Epithelial cell of esophagus (primary cell): ENCODE measurements at regions not wholly inside any gene's neighbourhood (a gene's known extent, or its start where the extent isn't known, plus 50 kb on each side); places are given as distances from the start of the nearest gene placed in this dataset.
"Not testable (repeated sequence)": the region's sequence is repeated elsewhere in the genome, so short reads cannot be mapped to it uniquely, and the experiment has no call there.

Experiments
- DNase-seq: peaks from one replicate; pipeline ENCODE4 v3.0.0; 2010; ENCODE audit warnings: low read depth
- H3K4me3 ChIP-seq: 2 replicates; pipeline ENCODE4 v1.5.1; 2011; ENCODE audit warnings: mild to moderate bottlenecking, low read length, control low read depth
- TF ChIP-seq, protein P1 (sequence below): IDR thresholded peaks from 2 replicates; pipeline ENCODE4 v1.5.1; 2011; ENCODE audit warnings: low read depth, mild to moderate bottlenecking, low read length, control low read depth, inconsistent platforms; ENCODE audit not compliant: insufficient read depth; ENCODE audit errors: missing control alignments

DNA sequence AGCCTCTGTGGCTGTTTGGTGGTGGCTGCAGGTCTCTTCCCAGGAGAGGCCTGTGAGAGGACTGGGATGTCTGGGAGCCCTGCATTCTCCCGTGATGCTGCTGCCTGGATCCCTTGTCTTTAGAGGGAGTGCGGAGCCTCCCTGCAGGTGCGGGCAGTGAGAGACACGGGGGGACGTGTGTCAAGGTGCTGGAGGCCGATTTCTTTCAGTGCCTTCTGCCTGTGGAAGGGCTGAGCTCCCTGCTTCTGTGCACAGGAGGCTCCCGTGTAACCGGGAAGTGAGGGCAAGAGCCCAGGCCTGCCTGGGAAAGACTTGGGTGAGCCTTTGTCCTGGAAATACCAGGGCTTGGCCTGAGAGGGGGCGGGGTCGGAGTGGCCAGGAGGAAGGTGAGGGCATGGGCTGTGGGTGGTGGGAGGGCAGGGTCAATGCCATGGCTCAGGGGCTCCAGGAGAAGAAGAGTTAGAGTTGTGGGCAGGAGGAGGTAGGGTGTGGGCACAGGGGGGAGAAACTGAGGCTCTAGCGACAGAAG is 372.2 kb downstream of the TMEM121 start:
- H3K4me3 ChIP-seq, result no peak overlapping the region
- no peak for DNase-seq
- TF ChIP-seq, protein P1, sequence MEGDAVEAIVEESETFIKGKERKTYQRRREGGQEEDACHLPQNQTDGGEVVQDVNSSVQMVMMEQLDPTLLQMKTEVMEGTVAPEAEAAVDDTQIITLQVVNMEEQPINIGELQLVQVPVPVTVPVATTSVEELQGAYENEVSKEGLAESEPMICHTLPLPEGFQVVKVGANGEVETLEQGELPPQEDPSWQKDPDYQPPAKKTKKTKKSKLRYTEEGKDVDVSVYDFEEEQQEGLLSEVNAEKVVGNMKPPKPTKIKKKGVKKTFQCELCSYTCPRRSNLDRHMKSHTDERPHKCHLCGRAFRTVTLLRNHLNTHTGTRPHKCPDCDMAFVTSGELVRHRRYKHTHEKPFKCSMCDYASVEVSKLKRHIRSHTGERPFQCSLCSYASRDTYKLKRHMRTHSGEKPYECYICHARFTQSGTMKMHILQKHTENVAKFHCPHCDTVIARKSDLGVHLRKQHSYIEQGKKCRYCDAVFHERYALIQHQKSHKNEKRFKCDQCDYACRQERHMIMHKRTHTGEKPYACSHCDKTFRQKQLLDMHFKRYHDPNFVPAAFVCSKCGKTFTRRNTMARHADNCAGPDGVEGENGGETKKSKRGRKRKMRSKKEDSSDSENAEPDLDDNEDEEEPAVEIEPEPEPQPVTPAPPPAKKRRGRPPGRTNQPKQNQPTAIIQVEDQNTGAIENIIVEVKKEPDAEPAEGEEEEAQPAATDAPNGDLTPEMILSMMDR, result no peak

DNA sequence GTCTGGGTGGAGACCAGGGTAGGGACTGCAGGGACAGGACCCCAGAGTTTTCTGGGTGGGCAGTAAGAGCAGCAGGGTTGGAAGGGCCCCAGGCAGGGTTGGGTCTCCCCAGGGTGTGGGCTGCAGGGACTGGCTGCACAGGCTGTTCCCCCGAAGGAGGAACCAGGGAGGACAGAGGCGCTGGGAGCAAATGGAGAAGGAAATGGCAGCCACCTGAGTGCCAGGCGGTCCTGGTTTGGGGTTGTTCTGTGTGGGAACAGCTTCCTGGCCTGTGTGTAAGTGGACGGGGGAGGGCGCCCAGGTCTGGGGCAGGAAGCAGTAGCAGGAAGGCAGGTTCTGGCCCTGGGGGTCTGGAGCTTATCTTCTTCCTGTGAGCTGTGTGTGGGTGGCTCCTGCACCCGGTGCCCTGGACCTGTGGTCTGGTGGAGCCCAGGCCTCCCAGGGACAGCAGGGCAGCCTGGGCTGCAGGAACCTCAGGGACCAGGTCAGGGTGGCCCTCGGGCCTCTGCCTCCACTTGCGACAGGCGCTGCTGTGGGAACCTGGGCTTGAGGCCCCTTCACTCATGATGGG is 372.8 kb downstream of the TMEM121 start:
- TF ChIP-seq, protein P1, result no peak
- H3K4me3 ChIP-seq, result no peak overlapping the region
- DNase-seq, result no peak

DNA sequence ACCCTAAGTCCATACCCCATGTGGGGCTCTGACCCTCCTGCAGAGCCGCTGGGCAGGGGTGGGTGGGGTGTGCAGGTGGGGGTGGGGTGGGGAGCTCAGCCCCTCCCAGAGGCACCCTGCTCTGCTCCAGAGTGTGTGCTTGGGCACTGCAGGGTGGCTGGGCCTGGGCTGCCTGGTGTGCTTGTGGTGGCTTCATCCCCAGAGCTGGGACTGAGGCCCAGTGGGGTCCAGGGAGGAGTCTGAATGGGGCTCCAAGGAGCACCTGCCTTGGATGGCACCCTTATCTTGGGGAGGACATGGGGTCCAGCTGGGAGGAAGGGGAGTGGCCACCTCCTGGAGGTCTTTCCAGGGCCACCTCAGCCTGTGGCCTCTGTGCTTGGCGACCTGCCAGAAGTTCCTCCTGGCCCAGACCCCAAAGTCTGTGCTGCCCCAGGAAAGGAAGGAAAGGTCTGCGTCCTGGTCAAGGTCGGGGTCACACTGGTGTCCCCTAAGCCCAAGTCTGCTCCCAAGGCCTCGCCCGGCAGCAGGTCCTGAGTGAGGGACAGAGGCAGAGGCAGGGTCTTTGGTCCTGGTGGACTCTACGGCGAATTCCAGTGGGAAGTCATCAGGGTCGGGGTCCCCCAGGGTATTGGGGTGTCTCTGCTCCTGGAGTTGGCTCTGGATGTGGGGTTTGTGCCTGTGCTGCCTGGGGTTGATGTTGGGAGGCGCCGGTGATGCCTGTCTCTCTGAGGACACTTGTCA is 373.4 kb downstream of the TMEM121 start:
- TF ChIP-seq, protein P1, result no peak
- H3K4me3 ChIP-seq, result no peak overlapping the region
- DNase-seq, result no peak

DNA sequence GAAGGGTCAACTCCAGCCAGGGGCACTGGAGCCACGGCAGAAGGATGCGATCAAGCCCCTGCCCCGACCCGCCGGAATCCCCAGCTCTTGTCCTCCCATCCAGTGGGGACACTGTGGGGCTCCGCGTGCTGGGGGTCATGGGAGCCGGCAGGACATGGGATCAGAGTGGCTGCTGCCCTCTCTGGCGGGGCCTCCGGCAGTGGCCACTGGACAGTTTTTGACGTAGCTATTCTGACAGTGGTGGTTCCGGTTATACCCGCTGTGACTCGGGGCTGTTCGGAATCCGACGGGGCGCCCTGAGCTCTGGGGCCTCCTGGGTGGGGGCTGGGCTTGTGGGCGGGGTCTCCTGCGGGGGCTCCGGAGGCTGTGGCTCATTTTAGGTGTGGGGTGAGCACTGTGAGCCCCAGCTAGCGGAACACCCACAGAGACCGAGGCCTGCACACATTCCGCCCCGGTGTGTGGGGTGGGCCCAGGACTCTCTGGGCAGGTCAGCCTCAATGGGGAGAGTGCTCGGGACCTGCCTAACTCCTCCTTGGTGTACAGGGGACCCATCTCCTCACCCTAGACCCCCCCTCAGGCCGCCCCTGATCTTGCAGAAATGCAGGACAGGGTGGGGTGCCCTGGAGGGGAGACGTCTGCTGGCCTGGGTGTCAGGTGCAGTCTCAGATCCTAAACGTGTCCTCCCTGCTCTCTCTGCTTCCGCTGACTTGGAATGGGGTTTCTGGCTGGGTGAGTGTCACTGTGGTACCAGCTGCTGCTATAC is 374.2 kb downstream of the TMEM121 start:
- no peak overlapping the region for H3K4me3 ChIP-seq
- no peak for DNase-seq
- TF ChIP-seq, protein P1, result no peak

DNA sequence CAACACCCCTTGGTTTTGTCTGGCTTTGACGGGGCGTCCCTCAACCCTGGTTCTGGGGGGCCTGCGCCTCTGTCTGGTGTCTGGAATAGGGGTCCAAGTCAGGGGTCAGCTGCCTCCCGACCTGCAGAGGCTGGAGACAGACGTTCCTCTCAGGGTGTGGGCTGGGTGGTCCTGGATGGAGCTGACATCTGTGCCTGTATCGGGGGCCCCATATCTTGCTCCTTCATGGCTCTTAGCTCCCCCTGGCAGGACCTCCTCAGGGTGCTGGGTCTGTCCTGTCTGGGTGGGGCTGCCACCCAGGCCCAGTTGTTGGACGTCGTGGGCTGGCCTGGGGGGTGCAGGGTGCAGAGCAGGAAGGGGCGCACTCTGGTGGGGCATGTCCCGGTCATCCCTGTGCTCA is 374.8 kb downstream of the TMEM121 start:
- TF ChIP-seq, protein P1, result no peak
- H3K4me3 ChIP-seq, result no peak overlapping the region
- DNase-seq, result no peak

DNA sequence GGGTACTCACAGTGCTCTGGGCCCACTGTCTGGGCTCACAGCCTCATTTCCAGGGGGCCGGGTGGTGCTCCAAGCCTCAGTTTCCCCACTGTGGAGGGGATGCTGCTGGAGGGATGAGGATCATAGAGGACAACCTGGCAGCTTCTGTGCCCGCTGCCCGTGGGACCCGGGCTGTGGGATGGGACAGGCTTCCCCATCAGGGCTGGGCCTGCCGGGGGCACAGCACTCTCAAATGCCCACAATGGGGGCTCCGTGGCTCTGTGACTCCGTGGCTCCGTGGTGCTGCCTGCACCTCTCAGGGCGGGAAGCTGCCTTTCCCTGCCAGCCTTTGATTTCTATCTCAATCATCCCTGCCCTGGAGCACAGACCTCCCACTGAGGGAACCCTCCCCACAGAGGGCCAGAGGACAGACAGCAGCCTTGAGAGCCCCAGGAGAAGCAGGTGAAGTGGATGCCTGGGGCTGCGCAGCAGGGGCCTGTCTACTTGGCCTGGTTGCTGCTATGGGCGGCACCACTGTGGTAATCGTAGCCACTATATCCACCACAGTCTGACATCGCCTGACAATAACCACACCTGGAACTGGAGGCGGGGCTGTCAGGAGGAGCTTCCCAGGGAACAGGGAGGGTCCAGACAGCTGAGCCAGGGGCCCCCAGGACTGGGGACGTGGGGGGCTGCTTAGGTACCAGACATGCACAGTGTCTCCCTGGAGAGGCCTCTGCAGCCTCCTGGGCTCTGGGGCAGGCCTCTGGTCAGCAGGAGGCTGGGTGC is 375.9 kb downstream of the TMEM121 start:
- no peak for DNase-seq
- TF ChIP-seq, protein P1, result no peak
- no peak overlapping the region for H3K4me3 ChIP-seq

DNA sequence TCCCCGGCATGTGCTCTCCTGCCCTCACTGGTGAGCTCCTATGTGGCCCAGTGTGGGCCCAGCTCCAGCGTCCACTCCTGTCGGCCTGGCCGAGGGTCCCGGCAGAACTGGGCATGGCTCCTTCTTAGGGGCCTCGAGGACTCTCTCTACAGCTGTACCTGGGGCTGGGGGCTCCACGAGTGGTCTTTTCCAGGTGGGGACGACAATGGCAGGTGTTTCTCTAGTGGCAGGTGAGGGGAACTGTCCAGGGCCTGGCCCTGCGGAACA is 376.4 kb downstream of the TMEM121 start:
- not testable (repeated sequence) for H3K4me3 ChIP-seq, DNase-seq
